OCI-LY3 (cell line): ENCODE measurements at regions not wholly inside any gene's neighbourhood (a gene's known extent, or its start where the extent isn't known, plus 50 kb on each side); places are given as distances from the start of the nearest gene placed in this dataset.

Source experiments
- EZH2phosphoT487 ChIP-seq: fragments of 200-600 bp; shearing (Covaris generic); IDR thresholded peaks from 2 replicates; pipeline ENCODE4 v1.6.1; 2018; ENCODE audit warnings: antibody characterized with exemption, mixed run types, low read depth
- TF ChIP-seq, protein P1 (sequence below): fragments of 200-600, 300-600 bp; sonication (generic); IDR thresholded peaks from 2 replicates; pipeline ENCODE4 v1.5.1; 2014; ENCODE audit warnings: antibody characterized with exemption, low read length, low read depth

DNA sequence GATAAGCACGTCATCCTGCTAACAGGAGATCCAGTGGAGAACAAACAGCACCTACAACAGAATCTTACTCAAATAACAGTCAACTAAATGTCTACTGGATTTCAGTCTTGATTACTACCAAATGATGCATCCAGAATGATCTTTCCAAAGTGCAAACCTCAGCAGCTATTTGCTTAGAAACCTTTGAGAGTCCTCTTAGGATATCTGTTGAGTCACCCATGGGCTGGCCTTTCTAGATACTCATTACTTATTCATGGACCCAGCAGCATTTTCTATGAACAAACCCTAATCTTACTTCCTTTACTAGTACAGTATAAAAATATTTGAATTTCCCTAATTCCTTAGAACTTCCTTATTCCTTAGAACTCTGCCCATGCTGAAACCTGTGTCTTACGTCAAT, 118.5 kb upstream of the PABPC4L start:
- TF ChIP-seq, protein P1, sequence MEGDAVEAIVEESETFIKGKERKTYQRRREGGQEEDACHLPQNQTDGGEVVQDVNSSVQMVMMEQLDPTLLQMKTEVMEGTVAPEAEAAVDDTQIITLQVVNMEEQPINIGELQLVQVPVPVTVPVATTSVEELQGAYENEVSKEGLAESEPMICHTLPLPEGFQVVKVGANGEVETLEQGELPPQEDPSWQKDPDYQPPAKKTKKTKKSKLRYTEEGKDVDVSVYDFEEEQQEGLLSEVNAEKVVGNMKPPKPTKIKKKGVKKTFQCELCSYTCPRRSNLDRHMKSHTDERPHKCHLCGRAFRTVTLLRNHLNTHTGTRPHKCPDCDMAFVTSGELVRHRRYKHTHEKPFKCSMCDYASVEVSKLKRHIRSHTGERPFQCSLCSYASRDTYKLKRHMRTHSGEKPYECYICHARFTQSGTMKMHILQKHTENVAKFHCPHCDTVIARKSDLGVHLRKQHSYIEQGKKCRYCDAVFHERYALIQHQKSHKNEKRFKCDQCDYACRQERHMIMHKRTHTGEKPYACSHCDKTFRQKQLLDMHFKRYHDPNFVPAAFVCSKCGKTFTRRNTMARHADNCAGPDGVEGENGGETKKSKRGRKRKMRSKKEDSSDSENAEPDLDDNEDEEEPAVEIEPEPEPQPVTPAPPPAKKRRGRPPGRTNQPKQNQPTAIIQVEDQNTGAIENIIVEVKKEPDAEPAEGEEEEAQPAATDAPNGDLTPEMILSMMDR, result no peak
- no peak for TF ChIP-seq EZH2phosphoT487
